GM18870 (cell line): ENCODE measurements at regions not wholly inside any gene's neighbourhood (a gene's known extent, or its start where the extent isn't known, plus 50 kb on each side); places are given as distances from the start of the nearest gene placed in this dataset.
"Not testable (repeated sequence)": the region's sequence is repeated elsewhere in the genome, so short reads cannot be mapped to it uniquely, and the experiment has no call there.

ENCODE experiments used
- ATAC-seq: cut with Tn5 transposase; IDR thresholded peaks from one replicate; pipeline ENCODE4 v1.9.1; 2021; ENCODE audit warnings: moderate library complexity; ENCODE audit not compliant: unreplicated experiment

DNA sequence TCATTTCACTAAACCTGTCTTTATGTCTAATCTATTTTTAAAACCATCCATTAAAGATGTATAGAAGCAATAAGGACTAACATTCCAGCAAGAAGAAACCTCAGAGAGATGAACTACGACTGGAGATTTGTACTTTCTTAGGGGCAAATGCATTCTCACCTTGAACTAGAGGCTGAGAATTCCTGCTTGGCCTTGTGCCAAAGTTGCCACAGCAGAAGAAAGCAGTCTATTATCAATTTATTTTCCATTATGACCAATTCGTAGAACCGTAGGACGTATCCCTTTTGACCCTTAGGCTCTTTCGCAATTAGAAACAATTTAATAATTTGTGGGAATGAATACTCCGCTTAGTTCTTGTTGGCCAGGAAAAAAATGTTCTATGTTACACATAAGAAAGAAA, 1647.4 kb upstream of the CDH9 start:
- ATAC-seq = no peak

DNA sequence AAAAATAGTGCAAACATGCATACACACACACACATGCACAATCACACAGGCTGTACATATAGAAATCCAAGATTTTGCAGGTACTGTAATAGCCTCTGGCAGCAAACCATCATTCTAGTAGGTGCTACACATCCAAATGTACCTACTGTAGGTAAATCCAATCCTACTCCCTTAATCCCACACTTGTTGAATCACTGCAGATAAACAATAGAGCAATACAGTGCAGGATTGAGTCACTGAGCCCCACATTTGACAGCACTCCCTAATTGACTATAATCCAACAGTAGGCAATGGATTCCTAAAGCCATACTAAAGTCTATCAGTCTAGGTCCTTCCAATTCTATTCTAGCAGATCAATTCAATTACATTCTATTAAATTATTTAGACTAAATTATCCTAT, 1640.5 kb upstream of the CDH9 start:
- no peak for ATAC-seq

DNA sequence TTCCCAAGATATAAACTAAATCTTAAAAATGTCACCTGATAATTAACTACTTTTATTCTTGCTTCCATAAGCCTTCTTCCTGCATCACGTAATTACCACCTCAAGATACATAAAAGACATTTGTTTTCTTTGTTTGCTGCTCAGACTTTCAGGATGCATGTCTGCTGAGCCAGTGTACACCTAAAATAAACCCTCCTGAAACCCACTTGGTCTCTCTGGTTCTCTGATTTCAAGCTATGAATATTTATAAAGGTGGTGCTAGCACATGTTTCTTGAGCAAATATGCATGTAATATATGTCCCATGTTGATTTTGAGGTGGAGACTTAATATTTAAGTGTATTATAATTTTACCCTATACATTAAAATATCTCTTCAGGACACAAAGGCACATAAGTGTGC, 1627.7 kb upstream of the CDH9 start:
- no peak for ATAC-seq

DNA sequence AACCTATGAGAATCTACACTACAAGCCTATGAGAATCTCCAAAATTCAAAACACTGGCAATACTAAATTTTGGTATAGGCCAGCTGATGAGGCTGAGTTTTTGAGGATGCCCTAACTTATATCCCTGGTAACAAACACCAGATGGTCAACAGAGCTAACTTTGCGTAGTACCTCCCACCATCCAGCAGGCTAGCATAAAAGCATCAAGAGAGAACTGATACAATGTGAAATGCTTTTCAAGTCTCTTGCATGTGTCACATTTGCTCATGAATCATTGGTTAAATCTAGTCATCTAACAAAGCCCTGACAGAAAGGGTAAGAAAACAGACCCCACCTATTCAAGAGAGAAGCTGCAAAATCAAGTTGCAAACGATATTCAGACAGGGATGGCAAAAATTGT, 1609.7 kb upstream of the CDH9 start:
- ATAC-seq = no peak

DNA sequence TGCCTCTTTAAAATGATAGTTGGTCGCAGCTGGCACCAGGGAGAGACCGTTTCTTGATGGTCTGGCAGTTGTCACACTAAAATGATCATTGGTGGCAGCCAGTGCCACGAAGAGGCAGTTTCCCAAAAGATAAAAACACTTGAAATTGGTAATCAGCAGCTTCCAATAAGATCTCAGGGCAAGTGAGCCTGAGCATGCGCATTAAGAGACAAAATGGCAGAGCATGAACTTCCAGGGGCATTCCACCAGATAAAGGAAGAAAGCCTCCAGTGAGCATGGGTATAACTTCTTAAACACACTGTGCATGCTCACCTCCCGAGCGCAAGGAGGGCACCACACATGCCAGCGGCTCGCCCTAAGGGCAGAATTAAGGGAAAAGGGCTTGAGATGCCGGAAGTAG, 1594.2 kb upstream of the CDH9 start:
- no peak for ATAC-seq

DNA sequence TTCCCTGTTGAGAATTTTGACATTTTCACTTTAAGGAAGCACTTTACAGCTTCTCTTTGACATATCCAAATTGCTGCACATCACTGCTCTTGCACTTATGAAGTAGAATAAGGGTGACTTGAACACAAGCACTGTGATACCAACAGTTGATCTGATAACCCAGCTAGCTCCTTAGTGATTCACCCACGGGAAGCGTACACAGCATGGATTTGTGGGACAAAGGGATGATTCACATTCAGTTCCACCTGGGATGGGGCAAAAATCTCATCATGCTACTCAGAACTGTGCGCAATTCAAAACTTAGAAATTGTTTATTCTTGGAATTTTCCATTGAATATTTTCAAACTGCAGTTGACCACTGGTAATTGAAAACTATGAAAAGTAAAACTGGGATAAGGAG, 1565.5 kb upstream of the CDH9 start:
- ATAC-seq = no peak

DNA sequence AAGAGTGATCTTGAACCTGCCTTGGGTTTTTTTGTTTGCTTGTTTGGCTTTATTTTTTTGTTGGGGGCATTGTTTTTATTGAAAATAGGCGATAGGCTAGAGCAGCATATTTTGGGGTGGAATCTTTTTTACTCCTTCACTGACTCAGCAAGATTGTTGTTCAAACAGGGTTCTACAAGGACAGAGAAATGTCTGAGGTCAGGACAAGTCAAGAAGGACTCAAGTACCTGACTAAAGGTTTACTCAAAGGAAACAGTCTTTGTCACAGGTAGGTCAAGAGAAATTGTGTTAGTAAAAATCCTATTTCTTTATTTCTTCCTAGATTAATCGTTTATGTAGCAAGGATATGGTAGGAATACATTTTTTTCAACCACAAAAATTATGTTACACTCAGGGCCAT, 1564.0 kb upstream of the CDH9 start:
- ATAC-seq = no peak

DNA sequence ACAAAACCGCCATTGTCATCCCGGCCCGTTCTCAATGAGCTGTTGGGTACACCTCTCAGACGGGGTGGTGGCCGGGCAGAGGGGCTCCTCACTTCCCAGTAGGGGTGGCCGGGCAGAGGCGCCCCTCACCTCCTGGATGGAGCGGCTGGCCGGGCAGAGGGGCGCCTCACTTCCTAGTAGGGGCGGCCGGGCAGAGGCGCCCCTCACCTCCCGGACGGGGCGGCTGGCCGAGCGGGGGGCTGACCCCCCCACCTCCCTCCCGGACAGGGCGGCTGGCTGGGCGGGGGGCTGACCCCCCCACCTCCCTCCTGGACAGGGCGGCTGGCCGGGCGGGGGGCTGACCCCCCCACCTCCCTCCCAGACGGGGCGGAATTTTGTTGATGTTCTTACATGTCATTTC, 1558.3 kb upstream of the CDH9 start:
- ATAC-seq = not testable (repeated sequence)

DNA sequence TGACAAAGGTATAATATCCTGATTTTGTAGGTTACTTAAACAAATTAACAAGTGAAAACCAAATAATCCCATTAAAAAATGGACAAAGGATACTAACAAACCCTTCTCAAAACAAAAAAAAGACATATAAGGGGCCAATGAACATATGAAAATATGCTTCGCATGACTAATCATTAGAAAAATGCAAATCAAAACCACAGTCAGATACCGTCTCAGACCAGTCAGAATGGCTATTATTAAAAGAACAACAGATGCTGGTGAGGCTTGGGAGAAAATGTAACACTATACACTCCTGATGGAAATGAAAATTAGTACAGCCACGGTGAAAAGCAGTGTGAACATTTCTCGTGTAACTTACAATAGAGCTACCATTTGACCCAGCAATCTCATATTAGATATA, 1542.2 kb upstream of the CDH9 start:
- no peak for ATAC-seq

DNA sequence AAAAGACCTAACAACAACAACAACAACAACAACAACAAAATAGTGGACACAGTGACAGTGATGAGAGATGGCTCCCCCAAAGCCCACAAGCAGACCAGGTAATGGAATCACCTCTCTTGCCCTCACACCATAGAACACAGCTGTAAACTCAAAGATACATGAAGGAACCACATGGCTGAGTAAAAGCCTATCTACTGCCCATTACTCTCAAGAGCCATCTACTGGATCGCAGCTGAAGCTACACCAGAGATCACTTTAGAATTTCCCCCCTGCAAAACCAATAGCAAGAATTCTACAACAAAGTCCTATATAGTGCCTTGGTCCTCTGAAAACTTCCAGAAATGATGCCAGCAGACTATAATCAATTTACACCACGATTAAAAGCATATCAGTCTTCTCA, 1537.6 kb upstream of the CDH9 start:
- ATAC-seq = no peak

DNA sequence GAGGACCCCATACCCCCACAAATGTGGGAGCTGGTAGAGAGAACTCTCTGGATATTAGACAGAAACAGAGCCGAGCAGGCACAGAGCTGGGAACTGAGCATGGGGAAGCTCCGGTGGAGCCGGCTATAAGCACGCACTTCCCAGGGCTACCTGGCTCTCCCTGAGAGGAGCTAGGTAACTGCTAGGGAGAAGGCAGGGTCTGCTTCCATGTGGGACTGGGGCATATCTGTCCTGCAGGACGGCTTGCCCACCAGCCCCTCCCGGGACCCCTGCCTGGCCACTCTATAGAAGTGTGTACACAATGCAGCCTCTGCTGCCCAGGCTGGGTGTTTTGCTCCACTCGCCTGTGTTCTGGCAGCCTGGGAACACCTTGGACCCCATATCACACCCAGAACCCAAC, 1537.0 kb upstream of the CDH9 start:
- ATAC-seq = no peak

DNA sequence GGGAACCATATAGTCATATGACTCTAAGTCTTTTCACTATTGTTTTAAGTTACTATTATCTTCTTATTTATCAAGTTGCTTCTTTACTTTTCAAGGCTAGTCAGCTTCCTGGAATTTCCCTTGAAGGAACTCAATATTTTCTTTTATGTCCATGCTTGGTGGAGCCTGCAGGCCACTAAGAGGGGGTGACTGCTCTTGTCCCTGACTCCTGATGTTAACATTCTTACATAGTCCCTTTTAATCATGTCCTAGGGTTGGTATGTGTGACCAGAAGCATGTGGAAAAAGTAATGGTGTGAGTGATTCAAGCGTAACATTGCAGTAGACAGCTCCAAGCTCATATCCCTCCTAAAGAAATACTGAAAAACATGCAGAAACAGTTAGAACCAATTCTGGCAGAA, 1536.2 kb upstream of the CDH9 start:
- ATAC-seq = no peak

DNA sequence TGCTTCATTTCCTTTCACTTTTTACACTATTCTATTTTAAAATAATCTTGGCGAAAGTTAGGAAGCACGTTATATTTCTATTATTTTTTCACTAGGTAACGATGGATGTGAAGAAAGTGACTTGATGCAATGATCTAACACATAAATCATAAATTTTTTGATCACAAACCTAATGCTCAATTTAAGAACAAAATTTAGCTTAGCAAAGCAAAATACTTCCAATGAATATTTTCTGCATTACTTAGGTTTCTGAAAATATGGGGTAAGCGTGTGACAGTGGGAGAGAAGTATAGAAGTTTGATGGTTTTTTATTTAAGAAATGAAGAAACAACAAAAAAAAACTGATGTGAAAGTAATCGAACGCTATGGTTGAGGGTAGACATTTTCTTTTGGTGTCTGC, 1528.7 kb upstream of the CDH9 start:
- no peak for ATAC-seq

DNA sequence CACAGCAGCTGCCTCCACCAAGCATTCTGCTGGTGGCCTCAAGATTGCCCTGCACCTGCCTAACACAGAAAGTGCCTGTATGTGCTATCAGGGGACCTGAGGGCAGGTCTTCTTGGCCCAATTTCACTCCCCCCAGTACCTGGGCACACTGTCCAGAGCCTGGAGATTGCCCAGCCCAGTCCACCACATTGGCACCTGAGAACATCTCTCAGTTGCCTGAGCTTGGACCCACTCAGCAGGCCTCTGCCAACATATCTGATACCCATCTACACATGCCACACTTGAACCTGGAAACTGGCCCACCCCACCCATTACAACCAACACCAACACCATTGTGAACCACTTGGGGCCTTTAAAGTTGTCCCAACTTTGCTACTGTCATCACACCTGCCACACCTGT, 1523.1 kb upstream of the CDH9 start:
- no peak for ATAC-seq

DNA sequence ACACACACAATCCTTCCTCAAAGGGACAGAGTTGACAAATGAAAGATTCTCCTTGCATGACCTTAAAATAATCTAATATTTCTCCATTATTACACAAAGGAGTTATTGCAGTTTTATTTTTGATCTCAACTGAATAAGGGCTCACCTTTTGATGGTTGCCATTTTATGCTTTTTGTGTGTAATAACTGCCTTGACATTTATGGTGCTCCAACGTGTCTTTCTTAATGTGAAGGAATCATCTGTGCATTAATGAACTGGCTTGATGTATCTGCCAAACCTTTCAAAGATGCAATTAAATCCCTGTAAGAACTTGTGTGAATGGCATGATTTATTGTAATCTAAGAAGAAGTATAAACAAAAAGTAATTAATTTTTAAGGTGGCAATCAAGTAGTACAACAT, 1519.8 kb upstream of the CDH9 start:
- ATAC-seq = no peak

DNA sequence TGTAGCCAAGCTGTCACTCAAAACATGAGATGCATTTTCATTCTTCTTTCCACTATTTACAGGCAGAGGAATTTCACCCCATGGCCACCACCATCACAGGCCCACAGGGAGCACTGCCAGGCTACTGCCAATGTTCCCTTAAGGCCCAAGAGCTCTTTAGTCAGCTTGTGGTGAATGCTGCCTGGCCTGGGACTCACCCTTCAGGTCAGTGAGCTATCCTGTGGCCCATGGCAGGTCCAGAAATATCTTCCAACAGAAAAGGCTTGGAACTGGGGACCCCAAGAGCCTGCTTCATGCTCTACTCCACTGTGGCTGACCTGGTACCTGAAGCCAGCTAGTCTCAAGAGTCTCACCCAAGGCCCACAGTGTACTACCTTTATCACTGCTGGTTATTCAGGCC, 1518.7 kb upstream of the CDH9 start:
- no peak for ATAC-seq

DNA sequence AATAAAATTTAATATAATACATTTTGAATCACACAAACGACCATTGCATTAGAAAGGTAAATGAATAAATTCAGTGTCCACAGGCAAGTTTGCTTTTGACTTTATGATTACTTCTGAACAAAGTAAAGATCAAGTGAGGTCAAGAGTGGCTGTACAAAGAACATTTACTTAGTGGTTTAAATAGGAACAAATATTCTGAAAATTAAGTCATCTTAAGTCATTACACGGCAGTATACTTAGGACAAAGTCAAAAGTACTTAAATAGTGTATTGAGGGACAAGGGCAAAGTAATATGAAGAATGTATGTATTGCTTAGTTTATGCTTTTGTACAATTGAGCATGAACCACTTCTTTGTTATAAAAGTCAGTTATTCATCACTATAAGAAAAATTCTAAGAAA, 1511.2 kb upstream of the CDH9 start:
- no peak for ATAC-seq

DNA sequence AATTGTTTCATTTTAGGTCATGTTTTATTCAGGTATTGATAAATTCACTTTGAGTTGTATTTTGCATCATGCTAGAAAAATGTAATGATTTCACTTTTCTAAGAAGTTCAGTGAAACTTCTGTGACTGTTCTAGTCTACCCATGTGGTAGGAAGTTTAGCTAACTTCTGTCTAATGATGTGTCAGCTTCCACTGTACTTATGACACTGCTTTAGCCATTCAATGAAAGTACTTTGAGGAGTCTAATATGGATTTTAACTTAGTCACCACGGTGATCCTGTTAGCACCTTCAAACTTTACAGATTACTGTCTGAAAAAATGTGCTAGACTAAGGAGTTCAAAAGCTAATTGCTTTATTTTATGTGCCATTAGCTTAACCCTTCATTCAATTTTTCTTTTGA, 1510.5 kb upstream of the CDH9 start:
- ATAC-seq = no peak

DNA sequence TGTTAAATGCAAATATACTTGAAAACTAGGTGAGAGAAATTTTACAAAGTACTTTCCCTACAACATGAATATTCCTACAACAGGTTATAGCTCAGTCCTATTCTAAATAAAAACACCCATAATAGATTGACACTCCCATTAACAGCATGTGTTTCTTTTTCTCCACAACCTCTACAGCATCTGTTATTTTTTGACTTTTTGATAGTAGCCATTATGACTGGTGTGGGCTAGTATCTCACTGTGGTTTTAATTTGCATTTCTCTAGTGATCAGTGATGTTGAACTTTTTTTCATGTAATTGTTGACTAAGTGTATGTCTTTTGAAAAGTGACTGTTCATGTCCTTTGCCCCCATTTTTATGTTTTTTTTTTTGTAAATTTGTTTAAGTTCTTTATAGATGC, 1506.1 kb upstream of the CDH9 start:
- no peak for ATAC-seq

DNA sequence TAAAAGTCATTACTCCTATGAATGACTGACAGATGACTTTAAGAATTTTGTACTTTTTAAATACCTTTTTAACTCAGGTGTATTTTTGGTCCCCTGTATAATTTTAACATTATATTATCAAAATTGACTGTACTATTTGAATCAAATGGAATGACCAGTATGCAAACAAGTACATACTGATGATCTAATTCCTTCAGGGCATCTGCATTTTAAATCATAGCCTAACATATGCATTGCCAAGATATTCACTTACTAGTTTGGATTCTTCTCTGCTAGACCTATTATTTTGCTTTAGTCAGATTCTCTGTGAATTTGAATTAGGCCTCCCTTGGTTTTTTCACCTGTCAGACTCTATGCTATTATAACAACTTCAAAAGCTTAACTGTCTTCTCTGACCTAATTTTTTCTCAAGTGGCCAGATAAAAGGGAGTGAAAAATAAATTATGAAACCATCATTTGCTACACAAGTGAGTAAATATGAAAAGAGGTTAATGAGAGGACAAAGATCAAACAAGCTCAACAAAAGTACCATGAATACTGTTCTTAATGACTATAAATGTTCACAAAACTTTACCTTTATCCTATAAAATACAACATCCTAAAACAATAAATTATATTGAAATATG, 1505.2 kb upstream of the CDH9 start:
- no peak for ATAC-seq

DNA sequence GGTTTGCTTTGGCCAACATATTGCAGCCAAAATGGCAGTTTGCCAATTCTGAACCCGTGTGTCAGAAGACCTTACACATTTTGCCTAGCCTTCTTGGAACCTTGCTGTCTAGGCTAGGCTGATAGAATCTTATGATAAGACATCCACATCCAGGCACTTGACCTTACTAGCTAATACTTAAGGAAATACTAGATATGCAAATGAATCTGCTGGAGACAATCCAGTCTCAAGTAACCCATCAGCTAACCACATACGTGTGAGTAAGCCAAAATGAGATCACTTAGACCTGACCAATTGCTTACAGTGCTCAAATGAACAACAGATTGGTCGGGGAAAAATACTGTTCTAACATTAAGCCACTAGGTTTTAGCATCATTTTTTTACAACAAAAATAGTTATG, 1504.6 kb upstream of the CDH9 start:
- ATAC-seq = no peak

DNA sequence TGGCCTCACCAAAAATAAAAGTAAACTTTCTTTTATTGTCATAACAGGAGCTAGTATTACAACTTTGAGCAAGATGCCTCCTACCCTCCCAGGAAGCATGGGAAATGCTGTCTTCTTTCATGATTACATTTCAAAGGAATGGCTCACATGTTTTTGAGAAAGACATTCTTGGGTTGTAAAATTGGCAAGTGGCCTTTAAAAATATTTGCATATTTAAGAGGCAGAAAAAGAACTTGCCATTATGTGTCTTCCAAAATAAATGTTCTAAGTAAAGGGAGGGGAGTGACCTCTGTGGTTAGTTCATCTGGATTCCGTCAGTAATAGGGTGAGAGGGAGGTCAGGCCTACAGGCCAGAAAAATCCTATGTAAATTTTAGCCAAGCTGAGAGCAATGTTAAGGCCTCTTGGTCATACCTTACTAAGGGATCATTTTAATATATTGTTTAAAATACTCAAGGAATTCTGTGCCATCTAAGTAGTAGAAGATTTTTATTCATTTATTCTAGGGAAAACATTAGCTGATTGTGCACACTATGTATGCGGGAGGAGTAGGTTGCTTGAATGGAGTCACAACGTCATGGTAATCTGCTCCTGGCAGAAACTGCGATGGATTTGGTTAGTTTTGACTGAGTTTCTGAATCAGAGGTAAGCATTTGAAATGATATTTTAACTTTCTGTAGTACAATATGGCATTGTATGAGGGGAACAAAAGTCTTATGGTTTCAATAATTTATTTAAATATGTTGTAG, 1485.7 kb upstream of the CDH9 start:
- no peak for ATAC-seq

DNA sequence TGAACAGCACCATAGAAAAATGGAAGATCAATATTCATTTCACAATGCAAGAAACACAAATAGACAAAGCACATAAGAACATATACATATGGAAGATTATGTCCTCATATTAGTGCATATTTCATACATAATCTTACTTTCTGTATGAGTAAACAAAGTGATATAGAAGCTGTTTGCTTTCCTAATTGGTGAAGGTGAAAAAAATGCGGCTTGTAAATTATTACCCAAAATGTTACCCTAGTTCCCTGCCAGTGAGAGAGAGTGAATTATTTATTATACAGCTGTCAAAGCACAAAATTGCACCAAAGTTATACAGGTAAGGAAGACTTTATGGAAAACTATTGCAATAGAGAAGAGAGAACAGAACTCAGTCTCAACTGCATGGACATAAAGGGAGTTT, 1485.0 kb upstream of the CDH9 start:
- ATAC-seq = no peak
